Stimulated activated CD4-positive, alpha-beta T cell treated with anti-CD3 and anti-CD28 coated beads, Interleukin-4, amount 100 ng/mL, for 4 hours (primary cell): ENCODE measurements at regions not wholly inside any gene's neighbourhood (a gene's known extent, or its start where the extent isn't known, plus 50 kb on each side); places are given as distances from the start of the nearest gene placed in this dataset.
"Not testable (repeated sequence)": the region's sequence is repeated elsewhere in the genome, so short reads cannot be mapped to it uniquely, and the experiment has no call there.

Experiments used
- DNase-seq, 2 experiments: peaks; one replicate each; pipeline ENCODE4 v3.0.0-alpha.2; 2020

GRCh38 chr17:20917610-20918306, 125.1 kb downstream of the USP22 start:
- not testable (repeated sequence) for DNase-seq

- no peak for DNase-seq
Observed at GRCh38 chr17:20920095-20920814, 122.6 kb downstream of the USP22 start.

- no peak for DNase-seq
Observed at GRCh38 chr17:20920815-20921199, 122.0 kb downstream of the USP22 start.

- DNase-seq, result no peak
Observed at GRCh38 chr17:20922128-20922670, 120.6 kb downstream of the USP22 start.

GRCh38 chr17:20924306-20924705, 118.5 kb downstream of the USP22 start:
- DNase-seq, result no peak

- DNase-seq, result no peak
Observed at GRCh38 chr17:20925091-20925490, 117.7 kb downstream of the USP22 start.

GRCh38 chr17:20925954-20926353, 116.9 kb downstream of the USP22 start:
- DNase-seq, result no peak

- DNase-seq, result no peak
Observed at GRCh38 chr17:20926532-20926931, 116.3 kb downstream of the USP22 start.

- DNase-seq, result no peak
Observed at GRCh38 chr17:20927308-20927977, 115.4 kb downstream of the USP22 start.

GRCh38 chr17:20929334-20929733, 113.5 kb downstream of the USP22 start:
- DNase-seq, result no peak

- no peak for DNase-seq
Observed at GRCh38 chr17:20930081-20930760, 112.6 kb downstream of the USP22 start.

- DNase-seq, result not testable (repeated sequence)
Observed at GRCh38 chr17:20933040-20933439, 109.8 kb downstream of the USP22 start.

GRCh38 chr17:20934288-20934687, 108.5 kb downstream of the USP22 start:
- no peak for DNase-seq

- no peak for DNase-seq
Observed at GRCh38 chr17:20935740-20936139, 107.1 kb downstream of the USP22 start.

GRCh38 chr17:20938244-20938643, 104.6 kb downstream of the USP22 start:
- DNase-seq, result no peak

GRCh38 chr17:20938988-20939615, 103.7 kb downstream of the USP22 start:
- no peak for DNase-seq

- no peak for DNase-seq
Observed at GRCh38 chr17:20941872-20942271, 100.9 kb downstream of the USP22 start.

GRCh38 chr17:20944014-20944865, 98.6 kb downstream of the USP22 start:
- DNase-seq, result peak; percentile 6 to 7

GRCh38 chr17:20947708-20948107, 95.1 kb downstream of the USP22 start:
- DNase-seq, result not testable (repeated sequence)

- no peak for DNase-seq
Observed at GRCh38 chr17:20948984-20949777, 93.6 kb downstream of the USP22 start.
